Skeletal muscle tissue (tissue), 3 donors: ENCODE measurements at regions not wholly inside any gene's neighbourhood (a gene's known extent, or its start where the extent isn't known, plus 50 kb on each side); places are given as distances from the start of the nearest gene placed in this dataset.

ENCODE experiments used
- H3K27ac ChIP-seq: one replicate; pipeline ENCODE4 v1.7.0; 2013; ENCODE audit warnings: mild to moderate bottlenecking, low read depth, low read length, inconsistent platforms
- H3K27me3 ChIP-seq, 3 donors: one replicate each; pipeline ENCODE4 v1.7.0; 2013; ENCODE audit warnings: low read length in 3 of 3; ENCODE audit not compliant: control insufficient read depth in 3 of 3, insufficient read depth in 3 of 3
- H3K36me3 ChIP-seq, 3 donors: one replicate each; pipeline ENCODE4 v1.7.0; 2013; ENCODE audit warnings: low read length in 3 of 3; ENCODE audit not compliant: control insufficient read depth in 3 of 3, insufficient read depth in 3 of 3
- H3K4me1 ChIP-seq, 3 donors: one replicate each; pipeline ENCODE4 v1.7.0; 2013; ENCODE audit warnings: low read length in 3 of 3, mild to moderate bottlenecking in 3 of 3; ENCODE audit not compliant: control insufficient read depth in 3 of 3, insufficient read depth in 3 of 3
- H3K4me3 ChIP-seq, 3 donors: one replicate each; pipeline ENCODE4 v1.7.0; 2013; ENCODE audit warnings: low read length in 3 of 3
- H3K9ac ChIP-seq, 3 donors: one replicate each; pipeline ENCODE4 v1.7.0; 2013; ENCODE audit warnings: low read length in 3 of 3, mild to moderate bottlenecking in 3 of 3, moderate library complexity in 2 of 3, low read depth in 1 of 3
- H3K9me3 ChIP-seq, 3 donors: one replicate each; pipeline ENCODE4 v1.7.0; 2013; ENCODE audit warnings: low read length in 3 of 3; ENCODE audit not compliant: control insufficient read depth in 3 of 3
- donor health status: Osteomylitis.

DNA sequence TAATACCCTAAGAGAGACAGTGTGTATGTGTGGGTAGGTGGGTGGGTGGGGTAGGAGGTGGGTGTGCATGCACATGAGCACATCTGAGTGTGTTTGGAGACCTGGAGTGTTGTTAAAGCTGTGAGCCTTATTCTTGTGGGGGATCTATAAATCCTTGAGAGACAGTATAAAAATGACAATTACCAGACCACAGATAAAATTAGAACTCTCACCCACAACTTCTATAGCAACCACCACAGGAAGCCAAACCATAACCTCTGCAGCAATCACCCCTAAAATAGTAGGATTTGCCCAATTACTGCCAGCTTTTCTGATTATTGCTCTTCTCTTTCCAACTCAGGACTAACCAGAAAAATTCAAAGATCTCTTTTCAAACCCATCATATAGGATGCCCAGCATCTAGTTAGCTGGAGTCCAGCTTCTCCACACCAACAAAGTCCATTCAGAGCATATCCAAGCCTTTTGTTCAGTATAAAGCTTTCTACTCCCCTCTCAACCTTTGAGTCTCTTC lies 93.4 kb upstream of the SLITRK1 start:
- H3K9me3 ChIP-seq, result no peaks in the 10 kb centered on the region
- H3K27me3 ChIP-seq, result no peaks in the 10 kb centered on the region
- no peaks in the 10 kb centered on the region for H3K36me3 ChIP-seq
- H3K4me1 ChIP-seq, result no peaks in the 10 kb centered on the region
- H3K9ac ChIP-seq, result no peak overlapping the region
- H3K27ac ChIP-seq, result no peak overlapping the region
- no peak overlapping the region for H3K4me3 ChIP-seq

DNA sequence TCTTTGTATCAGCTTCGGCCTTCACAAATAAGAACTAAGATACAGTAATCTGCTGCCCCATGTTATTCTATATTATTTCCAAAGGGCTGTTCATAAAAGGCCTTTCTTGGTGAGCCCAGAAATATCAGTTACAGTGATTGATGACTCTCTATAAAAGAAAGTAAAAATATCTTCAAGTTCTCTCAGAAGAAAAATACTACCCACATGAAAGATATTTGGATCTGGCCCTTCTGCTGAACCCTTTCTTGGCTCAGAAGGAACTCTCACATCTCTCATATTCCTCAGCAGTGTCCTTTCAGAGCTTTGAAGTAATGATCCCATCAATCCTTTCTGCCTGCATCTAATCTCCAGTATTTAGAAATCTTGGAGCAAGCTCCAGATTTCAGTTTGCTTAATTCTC lies 76.3 kb upstream of the SLITRK1 start:
- H3K27ac ChIP-seq, result no peak overlapping the region
- H3K9ac ChIP-seq, result no peak overlapping the region
- no peaks in the 10 kb centered on the region for H3K4me1 ChIP-seq
- no peaks in the 10 kb centered on the region for H3K9me3 ChIP-seq
- H3K36me3 ChIP-seq, result no peaks in the 10 kb centered on the region
- no peak overlapping the region for H3K4me3 ChIP-seq
- no peaks in the 10 kb centered on the region for H3K27me3 ChIP-seq

DNA sequence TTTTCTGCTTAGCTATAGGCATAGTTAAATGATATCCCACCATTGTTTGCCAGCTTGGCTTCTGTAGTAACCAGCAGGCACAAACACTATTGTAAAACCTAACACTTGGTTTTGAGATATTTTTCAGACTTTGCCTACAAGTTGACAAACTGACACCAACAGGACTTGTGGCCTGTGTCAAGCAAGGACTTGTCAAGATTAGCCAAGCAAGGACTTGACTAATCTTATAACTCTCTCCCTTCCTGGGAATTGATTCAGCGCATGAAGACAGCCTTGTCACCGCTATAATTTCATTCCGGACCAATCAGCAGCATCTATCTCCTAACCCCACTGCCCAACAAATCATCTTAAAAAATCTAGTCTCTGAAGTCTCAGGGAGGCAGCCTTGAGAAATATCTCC lies 72.7 kb upstream of the SLITRK1 start:
- H3K9me3 ChIP-seq, result no peaks in the 10 kb centered on the region
- no peak overlapping the region for H3K9ac ChIP-seq
- H3K36me3 ChIP-seq, result no peaks in the 10 kb centered on the region
- H3K27me3 ChIP-seq, result no peaks in the 10 kb centered on the region
- H3K27ac ChIP-seq, result no peak overlapping the region
- H3K4me3 ChIP-seq, result no peak overlapping the region
- no peaks in the 10 kb centered on the region for H3K4me1 ChIP-seq

DNA sequence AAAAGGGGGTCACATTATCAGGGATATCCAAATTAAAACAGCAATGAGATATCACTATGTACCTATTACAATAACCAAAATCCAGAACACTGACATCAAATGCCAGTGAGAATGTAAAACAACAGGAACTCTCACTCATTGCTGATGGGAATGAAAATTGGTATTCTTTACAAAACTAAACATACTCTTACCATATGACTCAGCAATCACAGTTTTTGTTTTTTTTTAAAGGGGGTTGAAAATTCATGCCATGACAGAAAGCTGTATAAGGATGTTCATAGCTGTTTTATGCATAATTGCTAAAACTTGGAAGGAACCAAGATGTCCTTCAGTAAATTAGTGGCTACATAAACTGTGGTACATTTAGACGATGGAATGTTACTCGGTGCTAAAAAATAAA lies 71.6 kb upstream of the SLITRK1 start:
- no peak overlapping the region for H3K27ac ChIP-seq
- H3K4me3 ChIP-seq, result no peak overlapping the region
- no peak overlapping the region for H3K9ac ChIP-seq
- no peaks in the 10 kb centered on the region for H3K36me3 ChIP-seq
- no peaks in the 10 kb centered on the region for H3K9me3 ChIP-seq
- no peaks in the 10 kb centered on the region for H3K4me1 ChIP-seq
- no peaks in the 10 kb centered on the region for H3K27me3 ChIP-seq

DNA sequence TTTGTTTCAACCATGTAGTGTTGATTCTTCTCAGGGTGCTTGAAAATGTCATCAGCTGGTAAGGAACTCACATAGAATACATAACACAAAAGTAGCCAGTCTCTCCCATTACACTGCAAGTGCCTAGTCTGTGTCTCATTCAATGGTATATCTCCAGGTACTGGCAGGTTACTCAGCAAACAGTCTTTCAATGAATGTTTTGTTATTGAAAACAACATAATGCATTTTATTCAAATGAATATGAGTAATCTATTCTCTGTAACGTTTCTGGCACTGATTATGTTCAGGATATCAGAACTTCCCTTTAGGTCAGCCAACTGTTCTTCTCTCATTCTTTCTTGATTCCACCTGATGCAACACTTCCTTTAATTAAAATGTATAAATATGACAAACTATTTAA lies 68.0 kb upstream of the SLITRK1 start:
- no peak overlapping the region for H3K27ac ChIP-seq
- no peaks in the 10 kb centered on the region for H3K27me3 ChIP-seq
- no peak overlapping the region for H3K4me3 ChIP-seq
- no peaks in the 10 kb centered on the region for H3K9me3 ChIP-seq
- H3K9ac ChIP-seq, result no peak overlapping the region
- H3K4me1 ChIP-seq, result no peaks in the 10 kb centered on the region
- H3K36me3 ChIP-seq, result no peaks in the 10 kb centered on the region

DNA sequence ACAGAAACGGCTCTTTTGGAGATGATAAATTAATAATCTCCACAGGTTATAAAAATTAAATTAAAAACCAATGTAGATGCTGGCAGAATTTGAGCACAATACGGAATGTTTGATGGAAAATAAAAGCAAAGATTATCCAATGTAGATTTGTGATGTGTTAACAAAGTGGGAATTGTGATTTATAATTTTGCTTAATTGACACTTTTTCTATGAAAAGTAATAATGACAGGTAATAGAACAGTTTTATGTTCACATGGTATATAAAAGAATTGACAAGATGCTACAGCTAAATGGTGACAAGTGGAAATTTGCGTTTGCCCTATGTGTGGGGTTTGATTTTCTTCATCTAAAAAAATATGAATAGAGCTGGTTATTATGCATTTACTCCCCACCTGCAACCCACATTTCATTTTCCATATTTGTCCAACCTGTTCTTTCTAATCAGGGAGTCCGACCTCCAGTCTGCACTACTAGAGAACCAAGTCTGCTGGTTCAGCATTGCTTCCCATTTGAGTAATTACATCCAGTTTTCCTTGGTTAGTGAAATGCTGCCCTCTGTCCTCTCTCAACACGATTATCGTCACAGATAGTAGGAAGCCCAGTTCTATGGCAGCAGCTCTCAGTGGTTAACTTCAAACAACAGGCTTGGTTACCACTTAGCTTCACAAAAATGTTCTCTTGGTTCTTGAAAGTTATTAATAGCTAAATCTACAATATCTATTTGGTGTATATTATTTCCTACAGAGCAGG lies 61.4 kb upstream of the SLITRK1 start:
- Histone ChIP-seq H3K4me1 (no peaks in the 10 kb centered on the region), H3K36me3 (no peaks in the 10 kb centered on the region), H3K27me3 (no peaks in the 10 kb centered on the region), H3K4me3 (no peak overlapping the region), H3K9me3 (no peaks in the 10 kb centered on the region), H3K27ac (no peak overlapping the region), H3K9ac (no peak overlapping the region)

DNA sequence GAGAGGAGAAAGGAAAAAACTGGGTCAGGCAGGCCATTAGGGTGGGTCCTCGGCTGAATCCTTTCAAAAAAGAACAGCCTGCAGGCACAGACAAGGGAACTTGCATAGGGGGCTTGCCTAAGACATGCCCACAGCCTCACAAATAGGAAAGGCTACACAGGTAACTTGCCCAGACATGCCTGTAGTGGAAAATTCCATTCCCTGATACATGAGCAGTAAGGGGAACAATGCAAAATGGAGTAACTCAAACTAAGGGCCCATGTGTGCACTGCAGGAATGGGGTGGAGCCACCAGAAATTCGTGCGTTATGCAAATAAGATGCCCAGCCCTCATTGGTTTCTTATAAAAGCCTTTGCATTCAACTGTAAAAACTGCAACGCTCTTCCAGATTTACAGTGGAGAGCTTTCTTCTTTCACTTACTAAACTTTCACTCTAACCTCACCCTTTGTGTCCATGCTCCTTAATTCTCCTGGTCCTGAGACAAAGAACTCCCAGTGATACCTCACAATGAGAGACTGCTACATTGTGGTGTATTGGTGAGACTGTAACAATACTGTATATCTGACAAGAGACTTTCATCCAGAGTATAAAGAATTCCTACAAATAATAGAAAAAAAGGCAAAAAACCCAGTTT lies 59.5 kb upstream of the SLITRK1 start:
- Histone ChIP-seq H3K27me3 (no peaks in the 10 kb centered on the region), H3K9ac (no peak overlapping the region), H3K4me3 (no peak overlapping the region), H3K27ac (no peak overlapping the region), H3K4me1 (no peaks in the 10 kb centered on the region), H3K36me3 (no peaks in the 10 kb centered on the region), H3K9me3 (no peaks in the 10 kb centered on the region)

DNA sequence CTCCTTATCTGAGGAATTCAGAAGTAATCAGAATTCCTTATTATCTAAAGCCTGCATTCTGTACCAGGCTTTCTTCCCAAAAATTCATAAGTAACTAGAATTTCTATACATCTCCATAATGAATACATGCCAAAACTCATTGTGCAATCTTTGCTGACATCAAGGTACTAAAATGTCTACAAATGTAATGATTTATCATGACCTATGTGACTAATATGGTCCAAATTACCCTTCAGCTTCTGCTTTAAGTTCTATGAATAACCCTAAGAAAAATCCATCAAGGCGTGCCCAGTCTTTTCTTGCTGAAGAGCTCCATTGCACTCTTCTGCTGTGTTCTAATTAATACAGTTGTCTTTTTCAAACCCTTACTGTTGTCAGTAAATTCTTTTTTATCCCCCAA lies 58.5 kb upstream of the SLITRK1 start:
- Histone ChIP-seq H3K36me3 (no peaks in the 10 kb centered on the region), H3K4me1 (no peaks in the 10 kb centered on the region), H3K9ac (no peak overlapping the region), H3K27me3 (no peaks in the 10 kb centered on the region), H3K9me3 (no peaks in the 10 kb centered on the region), H3K27ac (no peak overlapping the region), H3K4me3 (no peak overlapping the region)

DNA sequence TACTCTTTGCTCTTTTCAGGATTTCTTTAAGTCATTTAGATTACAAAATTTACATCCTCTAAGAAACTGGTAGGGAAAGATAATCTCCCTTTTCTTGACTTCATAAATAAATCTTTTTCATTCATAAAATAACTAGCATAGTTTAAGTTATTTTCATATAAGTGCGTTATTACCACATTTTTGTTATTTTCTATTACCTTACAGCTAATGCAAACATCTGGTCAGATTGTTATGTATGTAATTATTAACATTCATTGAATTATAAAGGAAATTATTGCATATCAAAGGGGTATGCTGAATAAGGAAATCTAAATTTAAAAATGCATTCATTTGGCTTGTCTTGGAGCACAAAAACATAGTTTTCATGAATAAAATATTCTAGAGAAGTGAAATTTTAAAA lies 55.3 kb upstream of the SLITRK1 start:
- no peaks in the 10 kb centered on the region for H3K4me1 ChIP-seq
- H3K36me3 ChIP-seq, result no peaks in the 10 kb centered on the region
- H3K4me3 ChIP-seq, result no peak overlapping the region
- H3K27me3 ChIP-seq, result no peaks in the 10 kb centered on the region
- H3K9me3 ChIP-seq, result no peaks in the 10 kb centered on the region
- no peak overlapping the region for H3K27ac ChIP-seq
- no peak overlapping the region for H3K9ac ChIP-seq

DNA sequence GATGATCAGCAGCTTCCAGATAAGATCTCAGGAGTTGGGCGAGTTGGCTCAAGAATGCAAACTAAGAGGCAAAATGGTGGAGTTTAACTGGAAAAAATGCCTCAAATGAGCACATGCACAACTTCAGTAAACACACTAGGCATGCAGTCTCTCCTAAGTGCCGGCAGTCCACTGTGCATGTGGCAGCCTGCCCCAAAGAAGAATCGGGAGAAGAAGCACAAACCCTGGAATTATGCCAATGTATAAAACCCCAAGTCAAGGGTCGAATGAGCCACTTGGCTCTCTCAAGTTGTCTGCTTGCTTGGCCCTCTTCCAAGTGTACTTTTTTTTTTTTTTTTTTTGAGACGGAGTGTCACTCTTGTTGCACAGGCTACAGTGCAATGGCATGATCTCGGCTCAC lies 53.3 kb upstream of the SLITRK1 start:
- no peaks in the 10 kb centered on the region for H3K36me3 ChIP-seq
- no peak overlapping the region for H3K9ac ChIP-seq
- H3K27ac ChIP-seq, result no peak overlapping the region
- no peaks in the 10 kb centered on the region for H3K9me3 ChIP-seq
- H3K4me1 ChIP-seq, result no peaks in the 10 kb centered on the region
- H3K27me3 ChIP-seq, result no peaks in the 10 kb centered on the region
- no peak overlapping the region for H3K4me3 ChIP-seq
